GM23338 (cell line): ENCODE measurements at regions not wholly inside any gene's neighbourhood (a gene's known extent, or its start where the extent isn't known, plus 50 kb on each side); places are given as distances from the start of the nearest gene placed in this dataset.

ENCODE experiments used
- ATAC-seq: fragments of 200-7000 bp; cut with Tn5 transposase; 3 replicates; pipeline ENCODE4 v1.9.1; 2020
- DNase-seq: peaks from one replicate; pipeline ENCODE4 v3.0.0-alpha.2; 2015; ENCODE audit warnings: low spot score
- H2AFZ ChIP-seq: fragments of 200-600 bp; sonication (generic); 2 replicates; pipeline ENCODE4 v1.8.0; 2016; ENCODE audit warnings: antibody characterized with exemption, mild to moderate bottlenecking, moderate library complexity
- H3F3A ChIP-seq: fragments of 200-600 bp; sonication (generic); replicated peaks from 2 replicates; pipeline ENCODE4 v1.8.0; 2017; ENCODE audit warnings: antibody characterized with exemption, mixed run types, low read depth
- H3K27ac ChIP-seq: fragments of 200-600 bp; sonication (generic); 2 replicates; pipeline ENCODE4 v1.6.1; 2016; ENCODE audit warnings: low read depth
- H3K27me3 ChIP-seq: fragments of 200-600 bp; sonication (generic); 2 replicates; pipeline ENCODE4 v1.8.0; 2016; ENCODE audit warnings: mild to moderate bottlenecking, mixed run types, moderate library complexity; ENCODE audit not compliant: insufficient read depth
- H3K36me3 ChIP-seq: fragments of 200-600 bp; sonication (generic); 2 replicates; pipeline ENCODE4 v1.8.0; 2016; ENCODE audit warnings: mild to moderate bottlenecking; ENCODE audit not compliant: insufficient read depth
- H3K4me1 ChIP-seq: fragments of 200-600 bp; sonication (generic); 2 replicates; pipeline ENCODE4 v1.8.0; 2016; ENCODE audit warnings: mild to moderate bottlenecking, moderate library complexity; ENCODE audit not compliant: insufficient read depth
- H3K4me2 ChIP-seq: fragments of 200-600 bp; sonication (generic); 2 replicates; pipeline ENCODE4 v1.7.1; 2017; ENCODE audit warnings: mixed run types
- H3K4me3 ChIP-seq: fragments of 200-600 bp; sonication (generic); 2 replicates; pipeline ENCODE4 v1.6.1; 2016; ENCODE audit warnings: mixed run types
- H3K79me2 ChIP-seq: fragments of 200-600 bp; sonication (generic); replicated peaks from 2 replicates; pipeline ENCODE4 v1.8.0; 2017; ENCODE audit warnings: mild to moderate bottlenecking; ENCODE audit not compliant: insufficient read depth
- H3K9me2 ChIP-seq: fragments of 200-600 bp; sonication (generic); 2 replicates; pipeline ENCODE4 v1.8.0; 2017; ENCODE audit not compliant: insufficient read depth
- H4K20me1 ChIP-seq: fragments of 200-600 bp; sonication (generic); replicated peaks from 2 replicates; pipeline ENCODE4 v1.8.0; 2017; ENCODE audit warnings: mild to moderate bottlenecking; ENCODE audit not compliant: insufficient read depth
- H3K27ac Mint-ChIP-seq: 2 replicates; pipeline ENCODE4 v1.8.0; 2020; ENCODE audit warnings: inconsistent platforms, mild to moderate bottlenecking, moderate library complexity, mixed read lengths
- H3K27me3 Mint-ChIP-seq: 3 replicates; pipeline ENCODE4 v1.8.0; 2022; ENCODE audit warnings: low read depth, mild to moderate bottlenecking, moderate library complexity, mixed read lengths, inconsistent platforms; ENCODE audit not compliant: insufficient read depth, poor library complexity
- H3K36me3 Mint-ChIP-seq: 3 replicates; pipeline ENCODE4 v1.8.0; 2021; ENCODE audit warnings: low read depth, mild to moderate bottlenecking, inconsistent platforms, moderate library complexity, mixed read lengths
- H3K4me1 Mint-ChIP-seq: 3 replicates; pipeline ENCODE4 v1.8.0; 2020; ENCODE audit warnings: mild to moderate bottlenecking, inconsistent platforms, mixed read lengths
- H3K4me3 Mint-ChIP-seq: 3 replicates; pipeline ENCODE4 v1.8.0; 2021; ENCODE audit warnings: moderate library complexity, mild to moderate bottlenecking, inconsistent platforms, mixed read lengths
- H3K9me3 Mint-ChIP-seq: 3 replicates; pipeline ENCODE4 v1.8.0; 2020; ENCODE audit warnings: moderate library complexity, mild to moderate bottlenecking, inconsistent platforms, mixed read lengths
- CREB1 ChIP-seq: fragments of 250-450 bp; sonication (Bioruptor Pico); IDR thresholded peaks from 2 replicates; pipeline ENCODE4 v1.5.0; 2020; ENCODE audit warnings: low read depth, mild to moderate bottlenecking, moderate library complexity
- EZH2 ChIP-seq: fragments of 200-600 bp; sonication (generic); IDR thresholded peaks from one replicate; pipeline ENCODE4 v1.8.0; 2017; ENCODE audit warnings: antibody characterized with exemption, mild to moderate bottlenecking, low read depth; ENCODE audit not compliant: unreplicated experiment
- EZH2phosphoT487 ChIP-seq: fragments of 200-600 bp; sonication (generic); IDR thresholded peaks from one replicate; pipeline ENCODE4 v1.8.1; 2018; ENCODE audit warnings: antibody characterized with exemption; ENCODE audit not compliant: unreplicated experiment
- NANOG ChIP-seq: IDR thresholded peaks from 2 replicates; pipeline ENCODE4 v1.6.1; 2016; ENCODE audit warnings: antibody characterized with exemption, borderline replicate concordance
- POLR2AphosphoS5 ChIP-seq: IDR thresholded peaks from 2 replicates; pipeline ENCODE4 v1.6.1; 2016; ENCODE audit warnings: antibody characterized with exemption, low read depth
- STAT1 ChIP-seq: IDR thresholded peaks from one replicate; pipeline ENCODE4 v1.6.1; 2016; ENCODE audit warnings: antibody characterized with exemption; ENCODE audit not compliant: unreplicated experiment
- ZNF114 ChIP-seq: fragments of 250-450 bp; sonication (Bioruptor Pico); IDR thresholded peaks from 2 replicates; pipeline ENCODE4 v1.5.0; 2020; ENCODE audit warnings: mild to moderate bottlenecking, moderate library complexity
- ZNF331 ChIP-seq: fragments of 250-450 bp; sonication (Bioruptor Pico); IDR thresholded peaks from 2 replicates; pipeline ENCODE4 v1.5.0; 2020; ENCODE audit warnings: low read depth, mild to moderate bottlenecking, moderate library complexity
- TF ChIP-seq, protein P1 (sequence below): IDR thresholded peaks from 2 replicates; pipeline ENCODE4 v1.6.1; 2016; ENCODE audit warnings: antibody characterized with exemption
- TF ChIP-seq, protein P2 (sequence below): IDR thresholded peaks from one replicate; pipeline ENCODE4 v1.6.1; 2018; ENCODE audit warnings: antibody characterized with exemption; ENCODE audit not compliant: unreplicated experiment

DNA sequence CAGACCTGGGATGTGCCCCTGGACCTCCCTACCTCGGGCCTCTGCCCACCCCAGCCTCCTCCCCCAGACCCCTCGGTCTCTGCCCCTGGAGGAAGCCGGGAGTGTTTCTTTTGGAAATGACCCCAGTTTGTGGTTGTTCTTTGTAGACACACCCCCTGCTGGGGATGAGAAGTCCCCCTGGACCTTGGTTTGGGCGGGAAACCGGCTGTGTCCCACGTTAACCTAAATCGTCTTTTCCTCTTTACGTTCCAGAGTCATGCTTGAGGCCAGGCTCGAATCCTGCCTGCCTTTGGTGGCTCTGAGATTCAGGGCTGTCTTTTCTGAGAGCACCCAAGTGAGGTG, 116.6 kb downstream of the METRNL start:
- peaks cover 7% of the 10 kb centered on the region for H3K27me3 Mint-ChIP-seq
- no peaks in the 10 kb centered on the region for H3K36me3 ChIP-seq
- DNase-seq, result no peak
- TF ChIP-seq CREB1 (CRISPR knock-in tag), result no peak
- TF ChIP-seq ZNF331 (CRISPR knock-in tag), result no peak
- no peak for ATAC-seq
- H4K20me1 ChIP-seq, result no peaks in the 10 kb centered on the region
- no peaks in the 10 kb centered on the region for H3K79me2 ChIP-seq
- H3K9me3 Mint-ChIP-seq, result peaks cover 77% of the 10 kb centered on the region
- no peaks in the 10 kb centered on the region for H3K4me1 Mint-ChIP-seq
- no peaks in the 10 kb centered on the region for H3K27me3 ChIP-seq
- H3F3A ChIP-seq, result no peaks in the 10 kb centered on the region
- H3K4me2 ChIP-seq, result no peak overlapping the region
- no peak overlapping the region for H2AFZ ChIP-seq
- H3K4me1 ChIP-seq, result no peaks in the 10 kb centered on the region
- no peaks in the 10 kb centered on the region for H3K9me2 ChIP-seq
- peaks cover 23% of the 10 kb centered on the region; the same call in 2 of the 3 replicates for H3K36me3 Mint-ChIP-seq
- H3K4me3 Mint-ChIP-seq, result no peak overlapping the region
- no peak overlapping the region for H3K27ac Mint-ChIP-seq
- H3K4me3 ChIP-seq, result no peak overlapping the region
- H3K27ac ChIP-seq, result no peak overlapping the region

DNA sequence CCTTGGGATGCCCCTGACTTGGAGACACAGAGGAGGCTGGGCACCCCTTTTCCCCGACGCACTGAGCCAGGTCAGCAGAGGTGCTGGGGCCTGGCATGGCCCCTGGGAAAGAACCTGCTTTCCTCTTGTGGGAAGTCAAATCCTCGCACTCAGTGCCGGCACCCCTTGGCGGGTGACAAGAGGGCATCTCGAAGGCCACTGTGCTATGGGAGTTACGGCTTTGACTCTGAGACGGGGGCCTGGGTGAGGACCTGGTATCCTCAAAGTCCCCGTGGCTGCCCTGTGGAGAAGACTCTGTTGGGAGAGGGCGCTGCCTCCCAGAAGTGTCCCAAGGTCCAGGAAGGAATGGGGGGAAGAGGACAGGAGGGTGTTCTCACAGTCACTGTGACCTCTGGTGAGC, 117.0 kb downstream of the METRNL start:
- DNase-seq (no peak), ATAC-seq (no peak)
- Mint-ChIP-seq H3K4me3 (no peak overlapping the region), H3K36me3 (peaks cover 23% of the 10 kb centered on the region; the same call in 2 of the 3 replicates), H3K27me3 (peaks cover 7% of the 10 kb centered on the region), H3K27ac (no peak overlapping the region), H3K9me3 (peaks cover 77% of the 10 kb centered on the region), H3K4me1 (no peaks in the 10 kb centered on the region)
- no peak overlapping the region for H3K4me2 ChIP-seq
- H3F3A ChIP-seq, result no peaks in the 10 kb centered on the region
- H3K27ac ChIP-seq, result no peak overlapping the region
- H3K27me3 ChIP-seq, result no peaks in the 10 kb centered on the region
- H3K4me3 ChIP-seq, result no peak overlapping the region
- no peak overlapping the region for H2AFZ ChIP-seq
- no peaks in the 10 kb centered on the region for H4K20me1 ChIP-seq
- no peak for TF ChIP-seq EZH2phosphoT487
- no peak for TF ChIP-seq EZH2
- no peak for TF ChIP-seq NANOG
- TF ChIP-seq POLR2AphosphoS5, result no peak
- no peaks in the 10 kb centered on the region for H3K9me2 ChIP-seq
- no peaks in the 10 kb centered on the region for H3K4me1 ChIP-seq
- no peaks in the 10 kb centered on the region for H3K79me2 ChIP-seq
- no peaks in the 10 kb centered on the region for H3K36me3 ChIP-seq

DNA sequence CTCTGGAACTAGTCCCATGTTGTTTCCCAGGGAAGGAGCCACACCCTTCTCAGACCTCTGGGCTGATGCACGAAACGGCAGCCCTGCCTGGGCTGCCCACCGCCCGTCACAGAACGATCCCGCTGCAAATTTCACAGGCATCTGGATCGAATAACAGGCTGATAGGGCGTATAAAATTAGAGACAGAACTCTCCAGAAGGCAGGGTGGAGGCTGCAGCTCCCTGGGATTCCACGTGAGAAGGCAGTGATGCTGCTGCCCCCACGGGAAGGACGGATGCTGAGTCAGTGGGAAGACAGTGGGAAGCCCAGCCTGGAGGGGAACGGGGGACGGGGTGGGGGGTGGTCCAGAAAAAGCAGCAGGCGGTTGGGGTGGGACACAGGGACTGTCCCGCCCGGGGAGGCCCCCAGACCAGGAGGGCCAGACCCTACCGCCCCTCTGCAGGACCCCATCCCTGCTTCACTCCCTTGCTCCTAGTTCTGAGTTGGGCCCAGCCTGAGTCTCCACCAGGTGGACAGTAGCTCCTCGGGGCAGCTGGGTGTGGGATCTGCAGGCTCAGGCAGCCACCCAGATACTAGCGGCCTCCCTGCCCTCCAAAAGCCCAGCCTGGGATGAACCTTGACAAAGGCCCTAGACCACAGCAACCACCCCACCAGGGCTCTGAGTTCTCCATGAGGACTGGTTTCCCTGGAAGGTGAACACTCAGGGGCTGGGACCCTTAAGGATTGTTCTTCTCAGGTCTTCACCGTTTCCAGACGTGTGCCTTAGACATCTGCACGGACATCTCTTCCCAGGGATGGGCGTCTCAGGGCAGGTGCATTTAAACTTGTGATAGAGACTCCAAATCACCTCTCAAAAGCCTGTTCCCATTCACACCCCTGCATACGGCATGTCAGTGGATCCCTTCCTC, 117.8 kb downstream of the METRNL start:
- no peak overlapping the region for H2AFZ ChIP-seq
- no peaks in the 10 kb centered on the region for H3K36me3 ChIP-seq
- H3K79me2 ChIP-seq, result no peaks in the 10 kb centered on the region
- no peak overlapping the region for H3K4me3 ChIP-seq
- no peaks in the 10 kb centered on the region for H3K4me1 ChIP-seq
- peaks cover 23% of the 10 kb centered on the region; the same call in 2 of the 3 replicates for H3K36me3 Mint-ChIP-seq
- no peaks in the 10 kb centered on the region for H3K27me3 ChIP-seq
- H3K4me1 Mint-ChIP-seq, result no peaks in the 10 kb centered on the region
- H3K4me3 Mint-ChIP-seq, result no peak overlapping the region
- no peak overlapping the region for H3K27ac Mint-ChIP-seq
- no peak overlapping the region for H3K4me2 ChIP-seq
- H3K9me3 Mint-ChIP-seq, result peaks cover 79% of the 10 kb centered on the region
- H3K9me2 ChIP-seq, result no peaks in the 10 kb centered on the region
- ATAC-seq (no peak), DNase-seq (no peak)
- H3K27ac ChIP-seq, result no peak overlapping the region
- H3F3A ChIP-seq, result no peaks in the 10 kb centered on the region
- H4K20me1 ChIP-seq, result no peaks in the 10 kb centered on the region
- H3K27me3 Mint-ChIP-seq, result peaks cover 7% of the 10 kb centered on the region
- TF ChIP-seq STAT1, result no peak
- TF ChIP-seq, protein P1, sequence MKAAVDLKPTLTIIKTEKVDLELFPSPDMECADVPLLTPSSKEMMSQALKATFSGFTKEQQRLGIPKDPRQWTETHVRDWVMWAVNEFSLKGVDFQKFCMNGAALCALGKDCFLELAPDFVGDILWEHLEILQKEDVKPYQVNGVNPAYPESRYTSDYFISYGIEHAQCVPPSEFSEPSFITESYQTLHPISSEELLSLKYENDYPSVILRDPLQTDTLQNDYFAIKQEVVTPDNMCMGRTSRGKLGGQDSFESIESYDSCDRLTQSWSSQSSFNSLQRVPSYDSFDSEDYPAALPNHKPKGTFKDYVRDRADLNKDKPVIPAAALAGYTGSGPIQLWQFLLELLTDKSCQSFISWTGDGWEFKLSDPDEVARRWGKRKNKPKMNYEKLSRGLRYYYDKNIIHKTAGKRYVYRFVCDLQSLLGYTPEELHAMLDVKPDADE, result no peak
- TF ChIP-seq, protein P2, sequence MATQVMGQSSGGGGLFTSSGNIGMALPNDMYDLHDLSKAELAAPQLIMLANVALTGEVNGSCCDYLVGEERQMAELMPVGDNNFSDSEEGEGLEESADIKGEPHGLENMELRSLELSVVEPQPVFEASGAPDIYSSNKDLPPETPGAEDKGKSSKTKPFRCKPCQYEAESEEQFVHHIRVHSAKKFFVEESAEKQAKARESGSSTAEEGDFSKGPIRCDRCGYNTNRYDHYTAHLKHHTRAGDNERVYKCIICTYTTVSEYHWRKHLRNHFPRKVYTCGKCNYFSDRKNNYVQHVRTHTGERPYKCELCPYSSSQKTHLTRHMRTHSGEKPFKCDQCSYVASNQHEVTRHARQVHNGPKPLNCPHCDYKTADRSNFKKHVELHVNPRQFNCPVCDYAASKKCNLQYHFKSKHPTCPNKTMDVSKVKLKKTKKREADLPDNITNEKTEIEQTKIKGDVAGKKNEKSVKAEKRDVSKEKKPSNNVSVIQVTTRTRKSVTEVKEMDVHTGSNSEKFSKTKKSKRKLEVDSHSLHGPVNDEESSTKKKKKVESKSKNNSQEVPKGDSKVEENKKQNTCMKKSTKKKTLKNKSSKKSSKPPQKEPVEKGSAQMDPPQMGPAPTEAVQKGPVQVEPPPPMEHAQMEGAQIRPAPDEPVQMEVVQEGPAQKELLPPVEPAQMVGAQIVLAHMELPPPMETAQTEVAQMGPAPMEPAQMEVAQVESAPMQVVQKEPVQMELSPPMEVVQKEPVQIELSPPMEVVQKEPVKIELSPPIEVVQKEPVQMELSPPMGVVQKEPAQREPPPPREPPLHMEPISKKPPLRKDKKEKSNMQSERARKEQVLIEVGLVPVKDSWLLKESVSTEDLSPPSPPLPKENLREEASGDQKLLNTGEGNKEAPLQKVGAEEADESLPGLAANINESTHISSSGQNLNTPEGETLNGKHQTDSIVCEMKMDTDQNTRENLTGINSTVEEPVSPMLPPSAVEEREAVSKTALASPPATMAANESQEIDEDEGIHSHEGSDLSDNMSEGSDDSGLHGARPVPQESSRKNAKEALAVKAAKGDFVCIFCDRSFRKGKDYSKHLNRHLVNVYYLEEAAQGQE, result no peak
- TF ChIP-seq POLR2AphosphoS5, result no peak
- TF ChIP-seq EZH2, result no peak
- no peak for TF ChIP-seq ZNF114 (CRISPR knock-in tag)
- no peak for TF ChIP-seq EZH2phosphoT487
- TF ChIP-seq ZNF331 (CRISPR knock-in tag), result no peak
- no peak for TF ChIP-seq CREB1 (CRISPR knock-in tag)
